ENCODE measurements at regions not wholly inside any gene's neighbourhood (a gene's known extent, or its start where the extent isn't known, plus 50 kb on each side); places are given as distances from the start of the nearest gene placed in this dataset.

- no peak for DNase-seq (ENCODE audit: low read depth, low spot score)
Observed at GRCh38 chr7:21359163-21359562, 68.7 kb upstream of the SP4 start.

- DNase-seq (ENCODE audit: low read depth, low spot score): no peak
Observed at GRCh38 chr7:21361413-21362125, 66.3 kb upstream of the SP4 start.

- DNase-seq (ENCODE audit: low read depth, low spot score): no peak
Observed at GRCh38 chr7:21364801-21365271, 63.0 kb upstream of the SP4 start.

- no peak for DNase-seq (ENCODE audit: low read depth, low spot score)
Observed at GRCh38 chr7:21365866-21366624, 61.8 kb upstream of the SP4 start.

GRCh38 chr7:21367081-21367480 lies 60.8 kb upstream of the SP4 start:
- DNase-seq (ENCODE audit: low read depth, low spot score): no peak

GRCh38 chr7:21367537-21367936 lies 60.3 kb upstream of the SP4 start:
- no peak for DNase-seq (ENCODE audit: low read depth, low spot score)

GRCh38 chr7:21368317-21368716 lies 59.6 kb upstream of the SP4 start:
- no peak for DNase-seq (ENCODE audit: low read depth, low spot score)

GRCh38 chr7:21370283-21370982 lies 57.5 kb upstream of the SP4 start:
- no peak for DNase-seq (ENCODE audit: low read depth, low spot score)

GRCh38 chr7:21371360-21371759 lies 56.5 kb upstream of the SP4 start:
- no peak for DNase-seq (ENCODE audit: low read depth, low spot score)

GRCh38 chr7:21373031-21373430 lies 54.9 kb upstream of the SP4 start:
- no peak for DNase-seq (ENCODE audit: low read depth, low spot score)

GRCh38 chr7:21374134-21374533 lies 53.7 kb upstream of the SP4 start:
- no peak for DNase-seq (ENCODE audit: low read depth, low spot score)

GRCh38 chr7:21377545-21377944 lies 50.3 kb upstream of the SP4 start:
- no peak for DNase-seq (ENCODE audit: low read depth, low spot score)
